ENCODE measurements at regions not wholly inside any gene's neighbourhood (a gene's known extent, or its start where the extent isn't known, plus 50 kb on each side); places are given as distances from the start of the nearest gene placed in this dataset.

GRCh38 chr18:11322716-11323115, 173.3 kb upstream of the PIEZO2 start:
- TF ChIP-seq, protein P1, sequence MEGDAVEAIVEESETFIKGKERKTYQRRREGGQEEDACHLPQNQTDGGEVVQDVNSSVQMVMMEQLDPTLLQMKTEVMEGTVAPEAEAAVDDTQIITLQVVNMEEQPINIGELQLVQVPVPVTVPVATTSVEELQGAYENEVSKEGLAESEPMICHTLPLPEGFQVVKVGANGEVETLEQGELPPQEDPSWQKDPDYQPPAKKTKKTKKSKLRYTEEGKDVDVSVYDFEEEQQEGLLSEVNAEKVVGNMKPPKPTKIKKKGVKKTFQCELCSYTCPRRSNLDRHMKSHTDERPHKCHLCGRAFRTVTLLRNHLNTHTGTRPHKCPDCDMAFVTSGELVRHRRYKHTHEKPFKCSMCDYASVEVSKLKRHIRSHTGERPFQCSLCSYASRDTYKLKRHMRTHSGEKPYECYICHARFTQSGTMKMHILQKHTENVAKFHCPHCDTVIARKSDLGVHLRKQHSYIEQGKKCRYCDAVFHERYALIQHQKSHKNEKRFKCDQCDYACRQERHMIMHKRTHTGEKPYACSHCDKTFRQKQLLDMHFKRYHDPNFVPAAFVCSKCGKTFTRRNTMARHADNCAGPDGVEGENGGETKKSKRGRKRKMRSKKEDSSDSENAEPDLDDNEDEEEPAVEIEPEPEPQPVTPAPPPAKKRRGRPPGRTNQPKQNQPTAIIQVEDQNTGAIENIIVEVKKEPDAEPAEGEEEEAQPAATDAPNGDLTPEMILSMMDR (conservative IDR thresholded peaks at IDR 0.05; ENCODE audit: low read depth in 2 of 2) = no peak
- TF ChIP-seq EZH2 (IDR thresholded peaks at IDR 0.05; ENCODE audit: low read depth, unreplicated experiment) = no peak
- TF ChIP-seq POLR2AphosphoS5 (IDR thresholded peaks at IDR 0.05; ENCODE audit: low read depth) = no peak
- no peak for TF ChIP-seq EZH2phosphoT487 (IDR thresholded peaks at IDR 0.05; ENCODE audit: unreplicated experiment)
- TF ChIP-seq ETS1 (IDR thresholded peaks at IDR 0.05) = no peak
- TF ChIP-seq, protein P2, sequence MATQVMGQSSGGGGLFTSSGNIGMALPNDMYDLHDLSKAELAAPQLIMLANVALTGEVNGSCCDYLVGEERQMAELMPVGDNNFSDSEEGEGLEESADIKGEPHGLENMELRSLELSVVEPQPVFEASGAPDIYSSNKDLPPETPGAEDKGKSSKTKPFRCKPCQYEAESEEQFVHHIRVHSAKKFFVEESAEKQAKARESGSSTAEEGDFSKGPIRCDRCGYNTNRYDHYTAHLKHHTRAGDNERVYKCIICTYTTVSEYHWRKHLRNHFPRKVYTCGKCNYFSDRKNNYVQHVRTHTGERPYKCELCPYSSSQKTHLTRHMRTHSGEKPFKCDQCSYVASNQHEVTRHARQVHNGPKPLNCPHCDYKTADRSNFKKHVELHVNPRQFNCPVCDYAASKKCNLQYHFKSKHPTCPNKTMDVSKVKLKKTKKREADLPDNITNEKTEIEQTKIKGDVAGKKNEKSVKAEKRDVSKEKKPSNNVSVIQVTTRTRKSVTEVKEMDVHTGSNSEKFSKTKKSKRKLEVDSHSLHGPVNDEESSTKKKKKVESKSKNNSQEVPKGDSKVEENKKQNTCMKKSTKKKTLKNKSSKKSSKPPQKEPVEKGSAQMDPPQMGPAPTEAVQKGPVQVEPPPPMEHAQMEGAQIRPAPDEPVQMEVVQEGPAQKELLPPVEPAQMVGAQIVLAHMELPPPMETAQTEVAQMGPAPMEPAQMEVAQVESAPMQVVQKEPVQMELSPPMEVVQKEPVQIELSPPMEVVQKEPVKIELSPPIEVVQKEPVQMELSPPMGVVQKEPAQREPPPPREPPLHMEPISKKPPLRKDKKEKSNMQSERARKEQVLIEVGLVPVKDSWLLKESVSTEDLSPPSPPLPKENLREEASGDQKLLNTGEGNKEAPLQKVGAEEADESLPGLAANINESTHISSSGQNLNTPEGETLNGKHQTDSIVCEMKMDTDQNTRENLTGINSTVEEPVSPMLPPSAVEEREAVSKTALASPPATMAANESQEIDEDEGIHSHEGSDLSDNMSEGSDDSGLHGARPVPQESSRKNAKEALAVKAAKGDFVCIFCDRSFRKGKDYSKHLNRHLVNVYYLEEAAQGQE (IDR thresholded peaks at IDR 0.05; ENCODE audit: unreplicated experiment) = no peak
- no peak for TF ChIP-seq ZNF114 (CRISPR knock-in tag; IDR thresholded peaks at IDR 0.05)
- TF ChIP-seq CREB1 (CRISPR knock-in tag; IDR thresholded peaks at IDR 0.05; ENCODE audit: low read depth) = no peak
- no peak for TF ChIP-seq NANOG (IDR thresholded peaks at IDR 0.05; ENCODE audit: borderline replicate concordance)
- TF ChIP-seq ZNF462 (CRISPR knock-in tag; IDR thresholded peaks at IDR 0.05) = no peak
- TF ChIP-seq STAT1 (IDR thresholded peaks at IDR 0.05; ENCODE audit: unreplicated experiment) = no peak
